GM23338 (cell line): ENCODE measurements at regions not wholly inside any gene's neighbourhood (a gene's known extent, or its start where the extent isn't known, plus 50 kb on each side); places are given as distances from the start of the nearest gene placed in this dataset.
A peak's percentile ranks its signal among the peaks of the same experiment; 100 is the strongest.

ENCODE experiments used
- CREB1 ChIP-seq: fragments of 250-450 bp; sonication (Bioruptor Pico); IDR thresholded peaks from 2 replicates; pipeline ENCODE4 v1.5.0; 2020; ENCODE audit warnings: low read depth, mild to moderate bottlenecking, moderate library complexity
- CTCF ChIP-seq, 2 experiments: fragments of 200-600 bp in 1 of 2; sonication (generic) in 1 of 2; conservative IDR thresholded peaks; 2 replicates each; pipeline versions ENCODE4 v1.5.1 to v1.6.1; 2016 to 2017; ENCODE audit warnings: antibody characterized with exemption in 2 of 2, low read depth in 2 of 2, mild to moderate bottlenecking in 2 of 2, moderate library complexity in 1 of 2
- EZH2 ChIP-seq: fragments of 200-600 bp; sonication (generic); IDR thresholded peaks from one replicate; pipeline ENCODE4 v1.8.0; 2017; ENCODE audit warnings: antibody characterized with exemption, mild to moderate bottlenecking, low read depth; ENCODE audit not compliant: unreplicated experiment
- EZH2phosphoT487 ChIP-seq: fragments of 200-600 bp; sonication (generic); IDR thresholded peaks from one replicate; pipeline ENCODE4 v1.8.1; 2018; ENCODE audit warnings: antibody characterized with exemption; ENCODE audit not compliant: unreplicated experiment
- JUNB ChIP-seq: IDR thresholded peaks from one replicate; pipeline ENCODE4 v1.6.1; 2016; ENCODE audit warnings: antibody characterized with exemption; ENCODE audit not compliant: unreplicated experiment
- POLR2AphosphoS5 ChIP-seq: IDR thresholded peaks from 2 replicates; pipeline ENCODE4 v1.6.1; 2016; ENCODE audit warnings: antibody characterized with exemption, low read depth
- REST ChIP-seq: IDR thresholded peaks from one replicate; pipeline ENCODE4 v1.6.1; 2018; ENCODE audit warnings: antibody characterized with exemption; ENCODE audit not compliant: unreplicated experiment
- STAT1 ChIP-seq: IDR thresholded peaks from one replicate; pipeline ENCODE4 v1.6.1; 2016; ENCODE audit warnings: antibody characterized with exemption; ENCODE audit not compliant: unreplicated experiment
- ZNF114 ChIP-seq: fragments of 250-450 bp; sonication (Bioruptor Pico); IDR thresholded peaks from 2 replicates; pipeline ENCODE4 v1.5.0; 2020; ENCODE audit warnings: mild to moderate bottlenecking, moderate library complexity
- ZNF331 ChIP-seq: fragments of 250-450 bp; sonication (Bioruptor Pico); IDR thresholded peaks from 2 replicates; pipeline ENCODE4 v1.5.0; 2020; ENCODE audit warnings: low read depth, mild to moderate bottlenecking, moderate library complexity

DNA sequence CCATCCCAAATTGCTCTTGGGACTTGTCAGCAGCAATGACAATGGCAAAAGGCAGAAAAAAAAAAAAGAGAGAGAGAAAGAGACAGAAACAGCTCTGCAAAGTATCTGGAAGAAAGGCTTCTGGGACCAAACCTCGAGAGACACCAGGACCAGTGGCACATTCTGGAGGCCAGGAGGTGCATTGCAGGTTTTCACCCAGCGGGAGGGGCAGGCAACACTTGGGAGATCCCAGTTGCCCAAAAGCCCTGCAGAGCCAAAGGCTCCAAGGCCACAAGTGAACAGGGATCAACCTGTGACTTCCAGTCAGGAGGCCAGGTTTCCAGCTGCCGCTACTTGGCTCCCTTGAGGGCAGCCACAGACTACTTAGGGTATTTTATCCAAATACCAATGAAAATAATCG is 110.8 kb upstream of the CDH5 start:
- TF ChIP-seq CTCF (conservative IDR thresholded peaks at IDR 0.05; ENCODE audit: low read depth in 2 of 2), result peak in 1 of 2 experiments; percentile 24; a peak in 2 of 4 replicates
- no peak for TF ChIP-seq REST
- TF ChIP-seq ZNF114 (CRISPR knock-in tag), result no peak
- TF ChIP-seq EZH2, result no peak
- no peak for TF ChIP-seq JUNB
- no peak for TF ChIP-seq POLR2AphosphoS5
- TF ChIP-seq CREB1, result no peak
- TF ChIP-seq STAT1, result no peak
- TF ChIP-seq EZH2phosphoT487, result no peak
- TF ChIP-seq ZNF331, result no peak
